Adrenal gland (tissue), 9 donors: ENCODE measurements at regions not wholly inside any gene's neighbourhood (a gene's known extent, or its start where the extent isn't known, plus 50 kb on each side); places are given as distances from the start of the nearest gene placed in this dataset.

ENCODE experiments used
- DNase-seq, 7 donors: peaks; one replicate each; pipeline ENCODE4 v3.0.0-alpha.2; 2019 to 2020
- H3K27ac ChIP-seq, 5 donors: fragments of 200-600 bp; sonication (generic) in 4 of 5; 1 replicate in 3 of 5; 2 replicates in 2 of 5; pipeline versions ENCODE4 v1.5.1 to v1.8.0; 2016 to 2020; ENCODE audit warnings: mild to moderate bottlenecking in 1 of 5
- H3K27me3 ChIP-seq: fragments of 200-600 bp; 2 replicates; pipeline ENCODE4 v1.8.0; 2021
- H3K36me3 ChIP-seq, 2 donors: fragments of 200-600 bp; replicated peaks in 1 of 2; 1 replicate in 1 of 2; 2 replicates in 1 of 2; pipeline versions ENCODE4 v1.5.1 to v1.8.0; 2018 to 2022
- H3K4me1 ChIP-seq, 2 donors: fragments of 200-600 bp; replicated peaks in 1 of 2; 1 replicate in 1 of 2; 2 replicates in 1 of 2; pipeline versions ENCODE4 v1.5.1 to v1.8.0; 2018 to 2021
- H3K4me3 ChIP-seq, 4 donors: fragments of 200-600 bp; sonication (generic) in 3 of 4; one replicate each; pipeline ENCODE4 v1.5.1; 2016 to 2018
- H3K9me3 ChIP-seq, 3 donors: fragments of 200-600 bp; sonication (generic) in 1 of 3; replicated peaks in 1 of 3; 1 replicate in 2 of 3; 2 replicates in 1 of 3; pipeline versions ENCODE4 v1.5.1 to v1.8.0; 2016 to 2021
- POLR2A ChIP-seq, 2 donors: fragments of 450-650 bp; IDR thresholded peaks; one replicate each; pipeline ENCODE4 v1.6.1; 2017; ENCODE audit warnings: antibody characterized with exemption in 2 of 2, mild to moderate bottlenecking in 2 of 2, moderate library complexity in 1 of 2
- WGBS, 4 donors: extraction: QIAGEN DNeasy Blood & Tissue Kit in 2 of 4; methylation state at CpG; one replicate each; pipeline versions ENCODE4 v1.1.5 to v1.1.7; 2013 to 2017; 5-methylcytosine and 5-hydroxymethylcytosine counted together
- intact Hi-C, 2 donors: fragments of 100-400 bp; cut with DNase I; formaldehyde crosslinking; loops; one replicate each; pipeline versions ENCODE4 v1.14.1 to v1.15.0; 2022 to 2023
- TF ChIP-seq, protein P1 (sequence below), 6 experiments: fragments of 450-650 bp in 4 of 6; fragments of 200-600 bp in 2 of 6; sonication (generic) in 1 of 6; IDR thresholded peaks; 1 replicate in 5 of 6; 2 replicates in 1 of 6; pipeline versions ENCODE4 v1.5.1 to v1.8.0; 2016 to 2021; ENCODE audit warnings: antibody characterized with exemption in 6 of 6, mild to moderate bottlenecking in 2 of 6, moderate library complexity in 1 of 6
- donor health status: healthy with polysubstance abuse.
- donor health status: Bipolar disorder and iron deficiency.
- donor health status: DM: yes; HTN: yes; CAD: no.
- donor health status: DM: no; HTN: no; CAD: no.
- donor health status: DM: no; HTN: no; CAD: no.

DNA sequence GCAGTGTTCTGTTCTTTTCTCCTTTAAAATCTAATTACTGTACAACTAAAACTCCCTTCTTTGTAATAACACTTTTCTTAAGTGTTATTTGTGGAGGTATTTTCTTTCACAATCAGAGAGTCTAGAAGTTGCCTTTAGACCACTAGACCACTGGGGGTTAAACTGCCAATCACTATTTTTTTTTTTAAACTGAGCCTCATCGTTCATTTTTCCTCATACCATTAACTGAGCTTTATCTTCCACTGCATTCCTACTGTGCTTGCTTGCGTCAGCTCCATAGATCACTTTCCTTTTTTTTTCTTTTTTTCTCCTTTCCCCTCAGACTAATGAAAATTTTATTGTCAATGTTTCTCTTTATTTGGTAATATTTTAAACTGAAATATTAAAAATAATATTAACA, 310.6 kb downstream of the PDHA2 start:
- no peak for TF ChIP-seq POLR2A (IDR thresholded peaks at IDR 0.05)
- TF ChIP-seq, protein P1, sequence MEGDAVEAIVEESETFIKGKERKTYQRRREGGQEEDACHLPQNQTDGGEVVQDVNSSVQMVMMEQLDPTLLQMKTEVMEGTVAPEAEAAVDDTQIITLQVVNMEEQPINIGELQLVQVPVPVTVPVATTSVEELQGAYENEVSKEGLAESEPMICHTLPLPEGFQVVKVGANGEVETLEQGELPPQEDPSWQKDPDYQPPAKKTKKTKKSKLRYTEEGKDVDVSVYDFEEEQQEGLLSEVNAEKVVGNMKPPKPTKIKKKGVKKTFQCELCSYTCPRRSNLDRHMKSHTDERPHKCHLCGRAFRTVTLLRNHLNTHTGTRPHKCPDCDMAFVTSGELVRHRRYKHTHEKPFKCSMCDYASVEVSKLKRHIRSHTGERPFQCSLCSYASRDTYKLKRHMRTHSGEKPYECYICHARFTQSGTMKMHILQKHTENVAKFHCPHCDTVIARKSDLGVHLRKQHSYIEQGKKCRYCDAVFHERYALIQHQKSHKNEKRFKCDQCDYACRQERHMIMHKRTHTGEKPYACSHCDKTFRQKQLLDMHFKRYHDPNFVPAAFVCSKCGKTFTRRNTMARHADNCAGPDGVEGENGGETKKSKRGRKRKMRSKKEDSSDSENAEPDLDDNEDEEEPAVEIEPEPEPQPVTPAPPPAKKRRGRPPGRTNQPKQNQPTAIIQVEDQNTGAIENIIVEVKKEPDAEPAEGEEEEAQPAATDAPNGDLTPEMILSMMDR (IDR thresholded peaks at IDR 0.05), result no peak
- WGBS, 4 donors, result 52 to 67% (median 56%) methylated on average over 2 of the region's 2 CpGs
- Histone ChIP-seq H3K9me3 (no peaks in the 10 kb centered on the region), H3K27ac (no peak overlapping the region), H3K4me3 (no peak overlapping the region), H3K27me3 (no peaks in the 10 kb centered on the region), H3K4me1 (no peaks in the 10 kb centered on the region), H3K36me3 (no peaks in the 10 kb centered on the region)
- intact Hi-C loops, result no loop called here
- no peak for DNase-seq

DNA sequence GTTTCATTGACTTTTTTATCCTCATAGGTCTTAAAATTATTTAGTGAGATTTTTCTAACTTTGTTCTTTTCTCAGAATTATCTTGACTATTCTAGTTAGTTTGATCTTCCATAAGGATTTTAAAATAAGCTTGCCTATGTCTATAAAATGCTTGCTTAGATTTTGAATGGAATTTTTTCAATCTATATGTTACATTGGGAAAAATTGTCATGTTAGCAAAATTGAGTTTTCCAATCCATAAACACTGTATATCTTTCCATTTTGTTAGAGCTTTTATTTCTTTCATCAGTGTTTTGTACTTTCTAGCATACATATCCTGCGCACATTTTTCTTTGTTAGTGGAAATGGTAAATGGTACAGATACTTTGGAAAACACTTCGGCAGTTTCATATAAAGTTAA, 312.9 kb downstream of the PDHA2 start:
- 93 to 98% (median 95%) methylated on average over 2 of the region's 2 CpGs for WGBS, 4 donors
- intact Hi-C loops, result no loop called here
- TF ChIP-seq, protein P1 (IDR thresholded peaks at IDR 0.05), result no peak
- no peak for TF ChIP-seq POLR2A (IDR thresholded peaks at IDR 0.05)
- Histone ChIP-seq H3K36me3 (no peaks in the 10 kb centered on the region), H3K27ac (no peak overlapping the region), H3K9me3 (no peaks in the 10 kb centered on the region), H3K4me1 (no peaks in the 10 kb centered on the region), H3K4me3 (no peak overlapping the region), H3K27me3 (no peaks in the 10 kb centered on the region)
- DNase-seq, result no peak

DNA sequence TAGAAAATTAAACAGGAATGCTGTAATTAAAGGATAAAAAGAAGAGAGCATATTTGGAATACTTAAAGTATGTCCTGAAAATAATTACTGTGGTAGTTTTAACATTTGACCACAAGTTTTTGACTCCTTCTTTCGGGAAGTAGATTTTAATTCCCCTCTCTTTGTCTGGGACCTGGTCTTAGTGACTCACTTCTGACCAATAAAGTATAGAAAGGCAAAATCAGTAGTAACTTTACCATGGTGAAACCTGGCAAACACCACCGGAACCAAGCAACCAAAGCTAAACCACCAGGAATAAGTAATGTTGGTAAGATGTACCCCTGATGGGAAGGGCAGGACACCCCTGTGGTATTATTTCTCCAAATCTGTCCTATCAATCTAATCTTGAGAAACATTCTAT, 314.8 kb downstream of the PDHA2 start:
- intact Hi-C loops, result no loop called here
- DNase-seq, result no peak
- Histone ChIP-seq H3K36me3 (no peaks in the 10 kb centered on the region), H3K9me3 (no peaks in the 10 kb centered on the region), H3K4me3 (no peak overlapping the region), H3K27me3 (no peaks in the 10 kb centered on the region), H3K27ac (no peak overlapping the region), H3K4me1 (no peaks in the 10 kb centered on the region)
- no peak for TF ChIP-seq POLR2A (IDR thresholded peaks at IDR 0.05)
- TF ChIP-seq, protein P1 (IDR thresholded peaks at IDR 0.05), result no peak
- whole genome bisulfite sequencing, 4 donors, result 90 to 97% (median 92%) methylated on average over 2 of the region's 2 CpGs

DNA sequence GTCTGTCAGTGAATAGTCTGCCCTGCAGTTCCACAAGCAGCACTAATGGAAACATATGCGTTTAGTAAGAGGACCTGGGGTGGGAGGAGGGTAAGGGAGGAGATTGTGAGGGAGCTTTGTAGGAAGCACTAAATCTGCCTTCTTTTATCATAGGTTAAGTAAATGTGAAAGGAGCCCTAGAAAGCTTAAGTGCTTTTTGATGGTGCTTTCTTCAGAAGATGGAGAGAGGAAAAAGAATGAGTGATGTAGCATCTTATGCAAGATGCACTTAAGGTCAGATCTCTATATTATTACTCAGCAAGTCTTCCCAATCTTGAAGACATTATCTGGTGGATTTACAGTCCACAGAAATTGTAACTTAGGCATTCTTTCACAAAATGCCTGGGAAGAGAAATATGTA, 322.7 kb downstream of the PDHA2 start:
- Histone ChIP-seq H3K4me3 (no peak overlapping the region), H3K27me3 (no peaks in the 10 kb centered on the region), H3K36me3 (no peaks in the 10 kb centered on the region), H3K27ac (no peak overlapping the region), H3K9me3 (no peaks in the 10 kb centered on the region), H3K4me1 (peaks cover 0 to 5% of the 10 kb centered on the region in 2 donors)
- DNase-seq, result no peak
- intact Hi-C loops, result no loop called here
- 59 to 75% (median 66%) methylated on average over 1 of the region's 1 CpG for WGBS, 4 donors
- TF ChIP-seq POLR2A (IDR thresholded peaks at IDR 0.05), result no peak
- TF ChIP-seq, protein P1 (IDR thresholded peaks at IDR 0.05), result no peak
